ENCODE measurements at regions not wholly inside any gene's neighbourhood (a gene's known extent, or its start where the extent isn't known, plus 50 kb on each side); places are given as distances from the start of the nearest gene placed in this dataset.

- TF ChIP-seq CTCF (IDR thresholded peaks at IDR 0.05; ENCODE audit: low read depth, low read length): no peak
- H3K4me3 ChIP-seq (ENCODE audit: low read depth, low read length): no peak overlapping the region
- in situ Hi-C loops (cut with HindIII; ENCODE audit: low sequenced_read_pairs): no loop called here
- DNase-seq (ENCODE audit: low read depth, low spot score): no peak
These were observed 476.6 kb upstream of the SGCD start for GRCh38 chr5:155850370-155850769.

GRCh38 chr5:155866971-155867370 lies 460.0 kb upstream of the SGCD start:
- DNase-seq (ENCODE audit: low read depth, low spot score): no peak
- H3K4me3 ChIP-seq (ENCODE audit: low read depth, low read length): no peak overlapping the region
- in situ Hi-C loops (cut with HindIII; ENCODE audit: low sequenced_read_pairs): no loop called here
- TF ChIP-seq CTCF (IDR thresholded peaks at IDR 0.05; ENCODE audit: low read depth, low read length): no peak

- no peak overlapping the region for H3K4me3 ChIP-seq (ENCODE audit: low read depth, low read length)
- TF ChIP-seq CTCF (IDR thresholded peaks at IDR 0.05; ENCODE audit: low read depth, low read length): no peak
- DNase-seq (ENCODE audit: low read depth, low spot score): no peak
- in situ Hi-C loops (cut with HindIII; ENCODE audit: low sequenced_read_pairs): no loop called here
These were observed 459.4 kb upstream of the SGCD start for GRCh38 chr5:155867522-155868088.

GRCh38 chr5:155870636-155871035 lies 456.3 kb upstream of the SGCD start:
- H3K4me3 ChIP-seq (ENCODE audit: low read depth, low read length): no peak overlapping the region
- no peak for DNase-seq (ENCODE audit: low read depth, low spot score)
- no peak for TF ChIP-seq CTCF (IDR thresholded peaks at IDR 0.05; ENCODE audit: low read depth, low read length)
- in situ Hi-C loops (cut with HindIII; ENCODE audit: low sequenced_read_pairs): no loop called here

GRCh38 chr5:155871623-155872022 lies 455.3 kb upstream of the SGCD start:
- H3K4me3 ChIP-seq (ENCODE audit: low read depth, low read length): no peak overlapping the region
- no peak for DNase-seq (ENCODE audit: low read depth, low spot score)
- TF ChIP-seq CTCF (IDR thresholded peaks at IDR 0.05; ENCODE audit: low read depth, low read length): no peak
- in situ Hi-C loops (cut with HindIII; ENCODE audit: low sequenced_read_pairs): no loop called here

- in situ Hi-C loops (cut with HindIII; ENCODE audit: low sequenced_read_pairs): no loop called here
- H3K4me3 ChIP-seq (ENCODE audit: low read depth, low read length): no peak overlapping the region
- no peak for TF ChIP-seq CTCF (IDR thresholded peaks at IDR 0.05; ENCODE audit: low read depth, low read length)
- no peak for DNase-seq (ENCODE audit: low read depth, low spot score)
These were observed 454.2 kb upstream of the SGCD start for GRCh38 chr5:155872629-155873220.
